ENCODE measurements at regions not wholly inside any gene's neighbourhood (a gene's known extent, or its start where the extent isn't known, plus 50 kb on each side); places are given as distances from the start of the nearest gene placed in this dataset.

- Histone ChIP-seq H3K79me2 (ENCODE audit: control insufficient read depth, low read length) (no peaks in the 10 kb centered on the region), H4K20me1 (ENCODE audit: control insufficient read depth, insufficient read depth, low read depth, low read length) (no peaks in the 10 kb centered on the region)
Measured at GRCh38 chrX:110941906-110942305, 146.3 kb upstream of the CHRDL1 start.

GRCh38 chrX:110938977-110939732 lies 143.5 kb upstream of the CHRDL1 start:
- no peaks in the 10 kb centered on the region for H3K36me3 ChIP-seq (ENCODE audit: control insufficient read depth, low read length)
- no peaks in the 10 kb centered on the region for H3K79me2 ChIP-seq (ENCODE audit: control insufficient read depth, low read length)
- no peaks in the 10 kb centered on the region for H3K4me1 ChIP-seq (ENCODE audit: control insufficient read depth, low read length)
- no peaks in the 10 kb centered on the region for H3K9me3 ChIP-seq (ENCODE audit: control insufficient read depth, insufficient read depth, low read length)
- H3K27ac ChIP-seq (ENCODE audit: low read depth, low read length): no peak overlapping the region
- H3K4me3 ChIP-seq (ENCODE audit: low read length): no peak overlapping the region
- no peak for TF ChIP-seq CTCF (IDR thresholded peaks at IDR 0.05; ENCODE audit: low read depth, low read length, poor library complexity, severe bottlenecking)
- no peak for TF ChIP-seq EZH2phosphoT487 (IDR thresholded peaks at IDR 0.05; ENCODE audit: borderline replicate concordance, low read length)
- no peaks in the 10 kb centered on the region for H3F3A ChIP-seq (ENCODE audit: control insufficient read depth, insufficient read depth)
- no peaks in the 10 kb centered on the region for H3K9me2 ChIP-seq (replicated peaks; ENCODE audit: control insufficient read depth, low read length)
- H3K4me2 ChIP-seq (ENCODE audit: low read length): no peak overlapping the region
- no peaks in the 10 kb centered on the region for H4K20me1 ChIP-seq (ENCODE audit: control insufficient read depth, insufficient read depth, low read depth, low read length)
- no peaks in the 10 kb centered on the region for H3K27me3 ChIP-seq (ENCODE audit: control insufficient read depth, low read length)

More at GRCh38 chrX:110941906-110942305, 146.3 kb upstream of the CHRDL1 start:
- no peaks in the 10 kb centered on the region for H3K36me3 ChIP-seq (ENCODE audit: control insufficient read depth, low read length)
- no peak for TF ChIP-seq EZH2phosphoT487 (IDR thresholded peaks at IDR 0.05; ENCODE audit: borderline replicate concordance, low read length)
- TF ChIP-seq CTCF (IDR thresholded peaks at IDR 0.05; ENCODE audit: low read depth, low read length, poor library complexity, severe bottlenecking): no peak
- no peak overlapping the region for H3K4me3 ChIP-seq (ENCODE audit: low read length)
- H3F3A ChIP-seq (ENCODE audit: control insufficient read depth, insufficient read depth): no peaks in the 10 kb centered on the region
- no peaks in the 10 kb centered on the region for H3K9me2 ChIP-seq (replicated peaks; ENCODE audit: control insufficient read depth, low read length)
- no peaks in the 10 kb centered on the region for H3K9me3 ChIP-seq (ENCODE audit: control insufficient read depth, insufficient read depth, low read length)
- no peaks in the 10 kb centered on the region for H3K4me1 ChIP-seq (ENCODE audit: control insufficient read depth, low read length)
- no peak overlapping the region for H3K27ac ChIP-seq (ENCODE audit: low read depth, low read length)
- no peaks in the 10 kb centered on the region for H3K27me3 ChIP-seq (ENCODE audit: control insufficient read depth, low read length)
- no peak overlapping the region for H3K4me2 ChIP-seq (ENCODE audit: low read length)

- Histone ChIP-seq H3K27ac (ENCODE audit: low read depth, low read length) (no peak overlapping the region), H3K27me3 (ENCODE audit: control insufficient read depth, low read length) (no peaks in the 10 kb centered on the region), H3K9me2 (replicated peaks; ENCODE audit: control insufficient read depth, low read length) (no peaks in the 10 kb centered on the region), H3K4me1 (ENCODE audit: control insufficient read depth, low read length) (no peaks in the 10 kb centered on the region), H3K9me3 (ENCODE audit: control insufficient read depth, insufficient read depth, low read length) (no peaks in the 10 kb centered on the region), H3K79me2 (ENCODE audit: control insufficient read depth, low read length) (no peaks in the 10 kb centered on the region), H4K20me1 (ENCODE audit: control insufficient read depth, insufficient read depth, low read depth, low read length) (no peaks in the 10 kb centered on the region), H3F3A (ENCODE audit: control insufficient read depth, insufficient read depth) (no peaks in the 10 kb centered on the region), H3K36me3 (ENCODE audit: control insufficient read depth, low read length) (no peaks in the 10 kb centered on the region), H3K4me3 (ENCODE audit: low read length) (no peak overlapping the region), H3K4me2 (ENCODE audit: low read length) (no peak overlapping the region)
- no peak for TF ChIP-seq CTCF (IDR thresholded peaks at IDR 0.05; ENCODE audit: low read depth, low read length, poor library complexity, severe bottlenecking)
- no peak for TF ChIP-seq EZH2phosphoT487 (IDR thresholded peaks at IDR 0.05; ENCODE audit: borderline replicate concordance, low read length)
Measured at GRCh38 chrX:110924871-110925270, 129.3 kb upstream of the CHRDL1 start.

Measured in DOHH2 (cell line).